ENCODE measurements at regions not wholly inside any gene's neighbourhood (a gene's known extent, or its start where the extent isn't known, plus 50 kb on each side); places are given as distances from the start of the nearest gene placed in this dataset.

DNA sequence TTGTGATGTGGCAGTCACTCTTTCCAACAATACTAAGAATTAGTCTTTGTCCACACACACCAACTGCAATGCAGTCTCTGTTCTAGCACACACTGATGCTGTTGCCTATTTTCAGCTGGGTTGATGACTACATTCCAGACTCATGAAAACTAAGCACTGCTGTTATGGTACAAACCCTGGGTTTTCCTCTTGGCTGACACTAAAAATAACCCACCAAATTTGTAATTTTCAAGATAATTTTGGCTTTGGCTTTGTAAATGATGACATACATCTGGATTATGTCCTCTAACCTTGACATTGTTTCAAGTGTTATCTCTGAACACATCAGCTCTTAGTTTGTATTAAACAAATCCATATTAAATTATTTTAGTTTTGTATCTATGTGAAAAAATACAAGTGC lies 444.8 kb downstream of the PTPRC start:
- TF ChIP-seq POLR2AphosphoS5 (IDR thresholded peaks at IDR 0.05; ENCODE audit: low read depth, low read length) (no peak), TAF1 (IDR thresholded peaks at IDR 0.05; ENCODE audit: borderline replicate concordance, insufficient read depth, low read length) (no peak)
- TF ChIP-seq, protein P1, sequence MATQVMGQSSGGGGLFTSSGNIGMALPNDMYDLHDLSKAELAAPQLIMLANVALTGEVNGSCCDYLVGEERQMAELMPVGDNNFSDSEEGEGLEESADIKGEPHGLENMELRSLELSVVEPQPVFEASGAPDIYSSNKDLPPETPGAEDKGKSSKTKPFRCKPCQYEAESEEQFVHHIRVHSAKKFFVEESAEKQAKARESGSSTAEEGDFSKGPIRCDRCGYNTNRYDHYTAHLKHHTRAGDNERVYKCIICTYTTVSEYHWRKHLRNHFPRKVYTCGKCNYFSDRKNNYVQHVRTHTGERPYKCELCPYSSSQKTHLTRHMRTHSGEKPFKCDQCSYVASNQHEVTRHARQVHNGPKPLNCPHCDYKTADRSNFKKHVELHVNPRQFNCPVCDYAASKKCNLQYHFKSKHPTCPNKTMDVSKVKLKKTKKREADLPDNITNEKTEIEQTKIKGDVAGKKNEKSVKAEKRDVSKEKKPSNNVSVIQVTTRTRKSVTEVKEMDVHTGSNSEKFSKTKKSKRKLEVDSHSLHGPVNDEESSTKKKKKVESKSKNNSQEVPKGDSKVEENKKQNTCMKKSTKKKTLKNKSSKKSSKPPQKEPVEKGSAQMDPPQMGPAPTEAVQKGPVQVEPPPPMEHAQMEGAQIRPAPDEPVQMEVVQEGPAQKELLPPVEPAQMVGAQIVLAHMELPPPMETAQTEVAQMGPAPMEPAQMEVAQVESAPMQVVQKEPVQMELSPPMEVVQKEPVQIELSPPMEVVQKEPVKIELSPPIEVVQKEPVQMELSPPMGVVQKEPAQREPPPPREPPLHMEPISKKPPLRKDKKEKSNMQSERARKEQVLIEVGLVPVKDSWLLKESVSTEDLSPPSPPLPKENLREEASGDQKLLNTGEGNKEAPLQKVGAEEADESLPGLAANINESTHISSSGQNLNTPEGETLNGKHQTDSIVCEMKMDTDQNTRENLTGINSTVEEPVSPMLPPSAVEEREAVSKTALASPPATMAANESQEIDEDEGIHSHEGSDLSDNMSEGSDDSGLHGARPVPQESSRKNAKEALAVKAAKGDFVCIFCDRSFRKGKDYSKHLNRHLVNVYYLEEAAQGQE (IDR thresholded peaks at IDR 0.05; ENCODE audit: insufficient read depth in 1 of 2, low read depth in 2 of 2, low read length in 2 of 2) = no peak

Measured in PFSK-1 (cell line).